GM19043 (cell line): ENCODE measurements at regions not wholly inside any gene's neighbourhood (a gene's known extent, or its start where the extent isn't known, plus 50 kb on each side); places are given as distances from the start of the nearest gene placed in this dataset.

ENCODE experiments used
- ATAC-seq: cut with Tn5 transposase; IDR thresholded peaks from one replicate; pipeline ENCODE4 v1.9.1; 2021; ENCODE audit warnings: low read depth; ENCODE audit not compliant: unreplicated experiment

- no peak for ATAC-seq
Measured at GRCh38 chr4:14837860-14838259, 164.4 kb upstream of the CPEB2 start.

GRCh38 chr4:14841801-14842768, 160.2 kb upstream of the CPEB2 start:
- no peak for ATAC-seq

- no peak for ATAC-seq
Measured at GRCh38 chr4:14842964-14843630, 159.2 kb upstream of the CPEB2 start.

- ATAC-seq, result no peak
Measured at GRCh38 chr4:14844061-14844460, 158.2 kb upstream of the CPEB2 start.

GRCh38 chr4:14848229-14848628, 154.1 kb upstream of the CPEB2 start:
- ATAC-seq, result no peak

DNA sequence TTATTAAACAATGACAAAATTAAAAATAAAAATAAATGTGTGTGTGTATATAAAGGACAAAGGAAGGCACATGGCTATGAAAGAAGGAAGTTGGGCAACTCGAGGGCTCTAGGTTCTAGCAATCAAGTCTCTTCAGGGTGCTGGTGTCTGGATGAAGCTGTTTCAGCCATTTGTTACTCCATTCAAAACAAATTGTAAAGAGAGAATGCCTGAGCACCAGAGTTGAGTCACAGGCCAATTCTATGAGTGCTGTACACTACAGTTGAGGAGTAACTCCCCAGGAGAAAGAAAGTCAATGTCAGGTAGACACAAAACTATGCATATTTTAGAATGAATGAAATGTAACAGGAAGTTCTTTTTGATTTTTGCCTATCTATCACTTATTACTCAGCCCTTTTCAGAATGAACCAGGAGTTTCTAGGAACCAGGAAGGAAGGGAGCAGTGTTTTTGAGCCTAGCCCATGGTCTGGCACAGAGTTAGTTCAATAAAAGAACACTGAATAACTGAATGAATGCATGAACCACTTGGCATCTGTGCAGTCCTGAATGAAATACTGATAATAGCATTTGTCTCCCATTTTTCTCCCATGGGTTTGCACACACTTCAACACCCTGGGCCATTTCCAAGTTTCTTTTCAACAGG, 151.7 kb upstream of the CPEB2 start:
- ATAC-seq, result no peak

GRCh38 chr4:14853176-14853943, 148.9 kb upstream of the CPEB2 start:
- no peak for ATAC-seq

- no peak for ATAC-seq
Measured at GRCh38 chr4:14855719-14856061, 146.6 kb upstream of the CPEB2 start.

DNA sequence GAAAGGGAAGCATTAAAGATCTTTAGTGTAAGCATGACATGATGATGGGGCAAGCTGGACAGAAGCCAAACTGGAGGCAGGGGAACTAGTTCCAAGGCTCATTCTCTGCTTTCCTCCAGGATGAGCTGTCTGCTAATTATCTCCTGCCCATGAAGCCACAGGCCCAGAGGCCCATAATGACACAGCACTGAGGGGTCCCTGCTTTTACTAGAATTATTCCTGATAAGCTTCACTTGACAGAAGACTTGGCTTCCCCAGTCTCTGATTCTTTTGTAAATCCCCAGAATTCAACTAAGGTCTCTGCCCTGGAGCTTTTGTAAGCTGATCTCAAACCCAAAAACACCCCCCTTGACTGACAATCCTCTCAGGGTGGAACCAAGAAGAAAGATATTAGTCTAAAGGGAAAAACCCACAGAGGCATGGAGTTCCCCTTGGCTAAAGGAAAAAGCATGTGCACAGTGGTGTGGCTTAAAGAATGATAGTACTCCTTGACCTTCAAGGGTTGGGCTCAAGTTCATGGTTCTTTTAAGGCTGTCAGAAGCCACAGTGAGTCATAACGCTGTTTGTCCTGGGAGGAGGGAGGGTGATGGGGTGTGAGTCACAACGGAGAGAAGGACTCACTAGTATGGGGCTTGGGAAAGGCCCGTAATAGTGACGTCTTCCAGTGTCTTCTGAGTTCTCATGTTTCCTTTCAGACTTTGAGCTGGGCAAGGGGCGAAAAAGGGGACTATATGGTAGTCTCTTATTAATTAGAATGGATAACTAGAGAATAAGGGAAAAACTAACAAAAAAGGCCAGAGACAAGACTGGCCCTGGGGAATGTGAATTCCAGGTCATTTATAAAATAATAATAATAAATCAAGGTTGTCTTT, 146.0 kb upstream of the CPEB2 start:
- ATAC-seq, result peak; percentile 94

DNA sequence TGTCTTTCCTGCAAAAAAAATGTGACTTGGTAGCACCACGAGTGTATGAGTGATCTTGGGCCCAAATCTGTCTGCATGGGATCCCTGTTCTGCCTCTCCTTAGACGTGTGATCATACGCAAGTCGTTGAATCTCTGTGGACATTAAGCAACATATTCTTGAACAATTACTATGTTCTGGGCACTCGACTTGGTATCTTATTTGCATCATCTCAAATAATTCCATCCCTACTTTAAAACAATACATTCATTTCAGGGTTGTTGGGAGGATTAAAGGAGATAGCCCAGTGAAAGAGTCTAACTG, 145.4 kb upstream of the CPEB2 start:
- ATAC-seq, result no peak

DNA sequence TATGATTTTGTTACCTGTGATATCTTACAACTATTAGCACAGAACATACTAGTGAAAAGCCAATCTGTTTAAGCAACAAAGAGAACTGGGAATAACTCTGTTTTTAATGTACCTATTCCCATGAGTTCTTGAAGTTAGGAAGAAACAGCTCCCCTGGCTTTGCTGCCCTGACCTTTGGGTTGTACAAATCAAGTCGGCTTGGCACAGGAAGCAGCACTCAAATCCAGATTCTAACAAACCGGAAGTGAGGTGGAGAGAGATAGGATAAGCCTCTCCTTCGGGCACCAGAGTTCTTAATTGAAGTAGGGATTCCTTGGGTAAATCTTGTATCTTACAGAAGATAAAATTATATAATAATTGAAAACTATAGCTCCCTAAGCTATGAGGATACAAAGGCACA, 144.8 kb upstream of the CPEB2 start:
- ATAC-seq, result no peak

DNA sequence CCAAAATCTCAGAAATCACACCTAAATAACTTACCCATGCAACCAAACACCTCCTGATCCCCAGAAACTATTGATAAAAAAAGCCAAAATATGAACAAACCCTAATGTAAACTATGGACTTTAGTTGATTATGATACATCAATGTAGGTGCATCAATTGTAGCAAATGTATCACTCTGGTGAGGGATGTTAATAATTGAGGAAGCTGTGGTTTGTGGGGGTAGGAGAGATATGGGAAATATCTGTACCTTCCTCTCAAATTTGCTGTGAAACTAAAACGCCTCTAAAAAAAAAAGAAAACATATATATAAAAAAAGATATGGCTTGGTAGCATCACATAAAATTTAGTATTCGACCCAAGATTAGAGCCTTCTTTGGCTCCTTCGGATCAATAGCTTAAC, 144.3 kb upstream of the CPEB2 start:
- ATAC-seq, result no peak

DNA sequence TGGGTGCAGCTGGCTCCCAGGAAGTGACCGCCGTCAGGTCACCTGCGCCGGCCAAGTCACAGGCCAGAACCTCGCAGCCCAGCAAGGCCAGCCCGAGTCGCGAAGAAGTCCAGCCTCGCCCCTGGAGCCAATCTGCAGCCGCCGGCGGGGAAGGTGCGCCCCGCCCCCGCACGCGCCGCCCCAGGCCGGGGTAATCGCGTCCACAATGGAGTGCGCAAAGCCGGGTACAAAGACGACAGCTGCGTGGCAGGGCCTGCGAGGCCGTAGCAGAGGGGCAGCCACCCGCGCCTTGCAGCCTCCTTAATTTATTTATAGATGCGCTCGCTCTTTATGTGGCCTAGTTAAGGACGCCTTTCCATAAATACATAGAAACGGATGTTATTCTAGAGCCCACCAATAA, 139.4 kb upstream of the CPEB2 start:
- ATAC-seq, result no peak

DNA sequence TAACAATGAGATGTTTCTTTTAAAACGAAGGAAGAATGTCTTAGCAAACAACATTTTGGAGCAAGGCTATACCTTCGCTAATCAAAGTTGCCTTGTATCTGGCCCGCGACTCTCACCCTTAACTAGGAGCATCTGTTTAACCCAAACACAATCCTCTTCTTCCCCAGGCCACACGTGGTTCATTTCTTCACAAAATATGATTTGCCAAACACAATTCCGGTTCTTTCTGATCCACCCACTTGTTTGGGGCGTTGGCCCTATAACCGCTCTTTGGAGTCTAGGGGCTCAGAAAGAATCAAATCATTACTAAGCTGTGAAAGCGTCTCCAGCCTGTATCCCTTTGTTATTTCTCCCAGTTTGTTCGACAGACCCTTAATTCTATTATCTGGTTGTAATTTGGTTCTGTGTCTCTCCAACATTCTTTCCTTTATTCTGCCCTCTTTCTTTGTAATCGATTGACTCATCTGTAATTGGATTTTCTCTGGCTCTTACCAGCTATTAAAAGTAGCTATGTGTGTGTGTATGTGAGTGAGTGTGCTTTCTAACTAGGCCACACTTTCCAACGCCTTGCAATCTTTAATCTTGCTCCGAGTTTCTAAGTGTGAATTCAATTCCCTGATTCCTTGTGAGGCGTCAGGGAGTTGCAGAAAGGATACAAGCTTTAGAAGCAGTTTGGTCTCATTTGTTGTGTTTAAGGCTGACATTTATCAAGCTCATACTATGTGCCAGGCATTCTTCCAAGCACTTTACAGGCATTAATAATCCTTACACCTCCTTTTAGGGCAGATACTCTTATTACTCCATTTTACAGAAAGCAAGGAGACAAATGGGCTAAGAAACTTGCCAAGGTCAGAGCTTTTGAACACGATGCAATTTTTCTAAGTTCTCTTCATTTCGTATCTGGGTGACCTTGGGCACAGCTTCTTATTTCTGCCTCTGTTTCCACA, 138.6 kb upstream of the CPEB2 start:
- no peak for ATAC-seq

DNA sequence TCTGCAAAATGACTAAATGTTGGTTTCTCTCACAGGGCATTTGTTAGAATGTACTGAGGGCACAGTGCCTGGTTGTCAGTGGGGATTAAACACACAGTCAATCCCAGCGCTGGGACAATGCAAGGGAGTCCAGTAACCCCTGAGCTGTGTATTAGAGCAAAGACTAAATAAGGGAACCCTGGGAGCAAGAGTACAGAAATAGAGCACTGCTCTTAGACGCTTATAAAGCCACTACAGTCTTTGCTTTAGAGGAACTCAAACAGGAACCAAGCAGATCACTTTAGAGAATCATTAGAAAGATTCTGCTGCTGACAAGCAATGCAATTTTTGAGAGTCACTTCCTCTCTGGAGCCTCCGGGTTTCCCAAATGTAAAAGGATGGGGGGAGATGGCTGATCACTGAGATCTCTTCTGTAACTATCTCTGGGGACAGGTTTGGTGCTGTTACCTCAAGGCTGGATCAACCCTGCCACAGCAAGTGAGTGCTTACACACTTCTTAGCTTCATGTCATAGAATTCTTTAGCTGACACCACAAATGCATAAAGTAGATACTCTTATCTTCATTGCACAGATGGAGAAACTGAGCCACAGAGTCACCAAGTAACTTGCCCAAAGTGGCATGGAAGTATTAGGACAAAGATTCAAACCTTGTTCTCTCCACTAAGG, 137.8 kb upstream of the CPEB2 start:
- no peak for ATAC-seq

GRCh38 chr4:14865031-14865366, 137.3 kb upstream of the CPEB2 start:
- ATAC-seq, result no peak

DNA sequence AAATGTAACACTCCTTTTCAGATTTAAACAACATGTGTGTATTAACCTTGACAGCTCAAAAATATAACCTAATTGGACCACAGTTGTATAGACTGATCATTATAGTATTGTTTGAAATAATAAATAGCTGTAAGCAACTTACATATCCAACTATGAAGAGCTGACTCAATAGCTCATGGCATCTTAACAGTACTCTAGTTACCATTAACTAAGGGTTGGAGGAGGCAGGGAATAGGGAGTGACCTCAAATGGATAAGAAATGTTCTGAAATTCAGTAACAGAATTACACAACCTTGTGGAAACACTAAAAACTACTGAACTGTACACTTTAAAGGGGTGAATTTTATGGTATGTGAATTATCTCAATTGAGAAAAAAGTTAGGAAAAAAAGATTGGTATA, 136.5 kb upstream of the CPEB2 start:
- ATAC-seq, result no peak

- no peak for ATAC-seq
Measured at GRCh38 chr4:14867847-14868246, 134.4 kb upstream of the CPEB2 start.
